Suprapubic skin (tissue), 4 donors: ENCODE measurements at regions not wholly inside any gene's neighbourhood (a gene's known extent, or its start where the extent isn't known, plus 50 kb on each side); places are given as distances from the start of the nearest gene placed in this dataset.

ENCODE experiments used
- EP300 ChIP-seq: sonication (generic); formaldehyde crosslinking; IDR thresholded peaks from one replicate; pipeline ENCODE4 v1.6.1; 2017; ENCODE audit warnings: antibody characterized with exemption
- POLR2A ChIP-seq, 2 donors: fragments of 450-650 bp; IDR thresholded peaks; one replicate each; pipeline ENCODE4 v1.6.1; 2017; ENCODE audit warnings: antibody characterized with exemption in 2 of 2, mild to moderate bottlenecking in 2 of 2, moderate library complexity in 2 of 2
- POLR2AphosphoS5 ChIP-seq, 3 donors: sonication (generic); formaldehyde crosslinking; IDR thresholded peaks; one replicate each; pipeline ENCODE4 v1.6.1; 2017; ENCODE audit warnings: antibody characterized with exemption in 3 of 3
- TF ChIP-seq, protein P1 (sequence below), 2 donors: fragments of 200-600 bp in 1 of 2; fragments of 450-650 bp in 1 of 2; sonication (generic) in 1 of 2; IDR thresholded peaks; one replicate each; pipeline ENCODE4 v1.5.1; 2016 to 2019; ENCODE audit warnings: antibody characterized with exemption in 2 of 2, mild to moderate bottlenecking in 1 of 2, moderate library complexity in 1 of 2

DNA sequence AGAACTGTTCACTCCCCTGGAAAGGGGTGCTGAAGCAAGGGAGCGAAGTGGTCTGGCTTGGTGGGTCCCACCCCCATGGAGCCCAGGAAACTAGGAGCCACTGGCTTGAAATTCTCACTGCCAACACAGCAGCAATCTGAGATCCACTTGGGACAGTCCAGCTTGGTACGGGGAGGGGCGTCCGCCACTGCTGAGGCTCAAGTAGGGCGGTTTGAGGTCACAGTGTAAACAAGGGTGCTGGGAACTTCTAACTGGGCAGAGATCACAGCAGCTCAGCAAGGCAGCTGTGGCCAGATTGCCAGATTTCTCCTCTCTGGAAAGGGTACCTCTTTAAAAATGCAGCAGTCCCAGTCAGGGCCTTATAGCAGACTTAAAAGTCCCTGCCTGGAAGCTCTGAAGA lies 53.9 kb upstream of the GALNTL6 start:
- TF ChIP-seq, protein P1, sequence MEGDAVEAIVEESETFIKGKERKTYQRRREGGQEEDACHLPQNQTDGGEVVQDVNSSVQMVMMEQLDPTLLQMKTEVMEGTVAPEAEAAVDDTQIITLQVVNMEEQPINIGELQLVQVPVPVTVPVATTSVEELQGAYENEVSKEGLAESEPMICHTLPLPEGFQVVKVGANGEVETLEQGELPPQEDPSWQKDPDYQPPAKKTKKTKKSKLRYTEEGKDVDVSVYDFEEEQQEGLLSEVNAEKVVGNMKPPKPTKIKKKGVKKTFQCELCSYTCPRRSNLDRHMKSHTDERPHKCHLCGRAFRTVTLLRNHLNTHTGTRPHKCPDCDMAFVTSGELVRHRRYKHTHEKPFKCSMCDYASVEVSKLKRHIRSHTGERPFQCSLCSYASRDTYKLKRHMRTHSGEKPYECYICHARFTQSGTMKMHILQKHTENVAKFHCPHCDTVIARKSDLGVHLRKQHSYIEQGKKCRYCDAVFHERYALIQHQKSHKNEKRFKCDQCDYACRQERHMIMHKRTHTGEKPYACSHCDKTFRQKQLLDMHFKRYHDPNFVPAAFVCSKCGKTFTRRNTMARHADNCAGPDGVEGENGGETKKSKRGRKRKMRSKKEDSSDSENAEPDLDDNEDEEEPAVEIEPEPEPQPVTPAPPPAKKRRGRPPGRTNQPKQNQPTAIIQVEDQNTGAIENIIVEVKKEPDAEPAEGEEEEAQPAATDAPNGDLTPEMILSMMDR (IDR thresholded peaks at IDR 0.05) = no peak
- TF ChIP-seq POLR2AphosphoS5 (IDR thresholded peaks at IDR 0.05) = no peak
- no peak for TF ChIP-seq POLR2A (IDR thresholded peaks at IDR 0.05)
- no peak for TF ChIP-seq EP300
